CD14-positive monocyte (primary cell): ENCODE measurements at regions not wholly inside any gene's neighbourhood (a gene's known extent, or its start where the extent isn't known, plus 50 kb on each side); places are given as distances from the start of the nearest gene placed in this dataset.

Experiments used
- DNase-seq, 3 donors: peaks; one replicate each; pipeline ENCODE4 v3.0.0-alpha.2; 2011 to 2022
- H2AFZ ChIP-seq: 2 replicates; pipeline ENCODE4 v1.6.0; 2012; ENCODE audit warnings: mild to moderate bottlenecking, low read depth, low read length, inconsistent platforms; ENCODE audit not compliant: insufficient read depth, poor library complexity, severe bottlenecking
- H3K27ac ChIP-seq, 2 donors: 1 replicate in 1 of 2; 2 replicates in 1 of 2; pipeline ENCODE4 v1.5.1; 2012 to 2013; ENCODE audit warnings: low read length in 2 of 2, control low read depth in 1 of 2, inconsistent platforms in 1 of 2, low read depth in 1 of 2, mild to moderate bottlenecking in 1 of 2
- H3K27me3 ChIP-seq, 2 donors: one replicate each; pipeline versions ENCODE4 v1.6.0 to v1.6.1; 2011 to 2013; ENCODE audit warnings: low read length in 2 of 2; ENCODE audit not compliant: control insufficient read depth in 2 of 2, insufficient read depth in 2 of 2
- H3K36me3 ChIP-seq, 2 donors: replicated peaks in 1 of 2; 1 replicate in 1 of 2; 2 replicates in 1 of 2; pipeline versions ENCODE4 v1.5.1 to v1.6.1; 2012 to 2013; ENCODE audit warnings: low read length in 2 of 2, control low read depth in 1 of 2, inconsistent platforms in 1 of 2, mild to moderate bottlenecking in 1 of 2; ENCODE audit not compliant: insufficient read depth in 2 of 2, control insufficient read depth in 1 of 2
- H3K4me1 ChIP-seq, 2 donors: 1 replicate in 1 of 2; 2 replicates in 1 of 2; pipeline versions ENCODE4 v1.5.1 to v1.6.1; 2012 to 2013; ENCODE audit warnings: low read length in 2 of 2, control low read depth in 1 of 2, inconsistent platforms in 1 of 2, mild to moderate bottlenecking in 1 of 2, moderate library complexity in 1 of 2; ENCODE audit not compliant: insufficient read depth in 2 of 2, control insufficient read depth in 1 of 2
- H3K4me2 ChIP-seq: replicated peaks from 2 replicates; pipeline ENCODE3; 2012; ENCODE audit warnings: low read length, moderate library complexity, mild to moderate bottlenecking; ENCODE audit not compliant: poor library complexity, severe bottlenecking; ENCODE audit errors: extremely low read depth
- H3K4me3 ChIP-seq, 3 experiments: fragments of 200-600 bp in 1 of 3; sonication (generic) in 1 of 3; replicated peaks in 1 of 3; 1 replicate in 2 of 3; 2 replicates in 1 of 3; pipeline ENCODE4 v1.5.1; 2011 to 2013; ENCODE audit warnings: low read length in 3 of 3, mild to moderate bottlenecking in 3 of 3, control low read depth in 2 of 3, low read depth in 2 of 3, inconsistent platforms in 1 of 3, moderate library complexity in 1 of 3
- H3K79me2 ChIP-seq: 2 replicates; pipeline ENCODE4 v1.6.0; 2012; ENCODE audit warnings: mild to moderate bottlenecking, control low read depth, inconsistent platforms, low read length, moderate library complexity; ENCODE audit not compliant: insufficient read depth
- H3K9ac ChIP-seq: 2 replicates; pipeline ENCODE4 v1.6.0; 2017; ENCODE audit warnings: low read length, mild to moderate bottlenecking; ENCODE audit not compliant: insufficient read depth, poor library complexity, severe bottlenecking
- H3K9me3 ChIP-seq, 2 donors: replicated peaks in 1 of 2; 1 replicate in 1 of 2; 2 replicates in 1 of 2; pipeline versions ENCODE4 v1.5.1 to v1.6.1; 2012 to 2013; ENCODE audit warnings: low read length in 2 of 2, control low read depth in 1 of 2; ENCODE audit not compliant: control insufficient read depth in 1 of 2, insufficient read depth in 1 of 2
- H4K20me1 ChIP-seq: 2 replicates; pipeline ENCODE4 v1.6.0; 2012; ENCODE audit warnings: mild to moderate bottlenecking, low read length, control low read depth, moderate library complexity; ENCODE audit not compliant: insufficient read depth
- H3K27ac Mint-ChIP-seq, 7 donors: one replicate each; pipeline ENCODE4 v1.8.0; 2020; ENCODE audit warnings: mild to moderate bottlenecking in 7 of 7, mixed read lengths in 7 of 7, moderate library complexity in 6 of 7, inconsistent platforms in 2 of 7
- H3K27me3 Mint-ChIP-seq, 3 donors: one replicate each; pipeline ENCODE4 v1.8.0; 2021 to 2022; ENCODE audit warnings: low read depth in 3 of 3, mild to moderate bottlenecking in 3 of 3, mixed read lengths in 3 of 3, moderate library complexity in 3 of 3, inconsistent platforms in 1 of 3
- H3K36me3 Mint-ChIP-seq, 2 donors: one replicate each; pipeline ENCODE4 v1.8.0; 2020; ENCODE audit warnings: mixed read lengths in 2 of 2, inconsistent platforms in 1 of 2, mild to moderate bottlenecking in 1 of 2
- H3K4me1 Mint-ChIP-seq: one replicate; pipeline ENCODE4 v1.8.0; 2020; ENCODE audit warnings: mild to moderate bottlenecking, mixed read lengths
- H3K4me3 Mint-ChIP-seq, 2 donors: one replicate each; pipeline ENCODE4 v1.8.0; 2020; ENCODE audit warnings: mild to moderate bottlenecking in 2 of 2, mixed read lengths in 2 of 2, moderate library complexity in 1 of 2
- H3K9me3 Mint-ChIP-seq, 7 donors: one replicate each; pipeline ENCODE4 v1.8.0; 2020 to 2022; ENCODE audit warnings: mixed read lengths in 7 of 7, mild to moderate bottlenecking in 6 of 7, moderate library complexity in 6 of 7, inconsistent platforms in 2 of 7
- WGBS: methylation state at CpG from one replicate; pipeline ENCODE4 v1.1.5; 2013; ENCODE audit warnings: missing lambda C conversion rate; ENCODE audit not compliant: insufficient coverage; 5-methylcytosine and 5-hydroxymethylcytosine counted together
- intact Hi-C, 2 donors: fragments of 100-400 bp; cut with micrococcal nuclease; formaldehyde crosslinking; loops; one replicate each; pipeline versions ENCODE4 v1.15.0 to v1.15.1; 2023
- TF ChIP-seq, protein P1 (sequence below): fragments of 200-600 bp; IDR thresholded peaks from one replicate; pipeline ENCODE4 v1.8.0; 2022; ENCODE audit warnings: antibody characterized with exemption, mild to moderate bottlenecking

DNA sequence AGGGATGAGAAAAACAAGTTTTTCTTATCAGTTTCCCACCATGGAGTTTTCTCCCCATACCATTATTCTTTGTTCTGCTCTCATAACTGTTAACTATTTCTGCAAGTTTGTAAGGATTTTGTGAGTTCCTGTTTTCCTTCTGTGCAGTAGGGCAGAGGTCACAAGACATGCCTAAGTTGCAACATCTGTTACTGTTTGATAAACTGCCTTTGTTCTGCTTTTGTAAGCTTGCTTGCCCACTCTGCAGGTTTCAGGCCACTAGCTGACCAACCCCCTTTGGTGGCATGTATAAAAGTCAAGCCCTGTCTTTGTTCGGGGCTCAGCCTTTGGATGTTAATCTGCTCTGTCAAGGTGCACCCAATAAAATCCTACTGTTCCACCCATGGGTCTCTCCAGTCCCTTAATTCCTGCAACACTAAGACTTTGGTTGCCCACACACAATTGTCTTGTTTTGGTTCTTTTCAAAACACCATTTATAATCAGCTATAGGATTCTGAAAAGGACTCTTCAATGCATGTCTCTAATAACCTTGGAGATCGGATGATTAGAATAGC lies 545.4 kb downstream of the CDH9 start:
- Histone ChIP-seq H3K9me3 (peaks cover 15 to 31% of the 10 kb centered on the region in 2 donors), H2AFZ (no peak overlapping the region), H3K27ac (no peak overlapping the region), H4K20me1 (no peaks in the 10 kb centered on the region), H3K27me3 (no peaks in the 10 kb centered on the region), H3K79me2 (no peaks in the 10 kb centered on the region), H3K9ac (no peak overlapping the region), H3K4me1 (no peaks in the 10 kb centered on the region), H3K4me3 (no peak overlapping the region), H3K4me2 (no peak overlapping the region), H3K36me3 (no peaks in the 10 kb centered on the region)
- no peaks in the 10 kb centered on the region for H3K27me3 Mint-ChIP-seq
- H3K9me3 Mint-ChIP-seq: peaks cover 3 to 27% (median 7%) of the 10 kb centered on the region in 7 donors
- intact Hi-C loops: no loop called here
- WGBS: 100% methylated on average over 1 of the region's 2 CpGs
- H3K4me1 Mint-ChIP-seq: no peaks in the 10 kb centered on the region
- DNase-seq: no peak
- no peak overlapping the region for H3K27ac Mint-ChIP-seq
- H3K4me3 Mint-ChIP-seq: no peak overlapping the region
- TF ChIP-seq, protein P1, sequence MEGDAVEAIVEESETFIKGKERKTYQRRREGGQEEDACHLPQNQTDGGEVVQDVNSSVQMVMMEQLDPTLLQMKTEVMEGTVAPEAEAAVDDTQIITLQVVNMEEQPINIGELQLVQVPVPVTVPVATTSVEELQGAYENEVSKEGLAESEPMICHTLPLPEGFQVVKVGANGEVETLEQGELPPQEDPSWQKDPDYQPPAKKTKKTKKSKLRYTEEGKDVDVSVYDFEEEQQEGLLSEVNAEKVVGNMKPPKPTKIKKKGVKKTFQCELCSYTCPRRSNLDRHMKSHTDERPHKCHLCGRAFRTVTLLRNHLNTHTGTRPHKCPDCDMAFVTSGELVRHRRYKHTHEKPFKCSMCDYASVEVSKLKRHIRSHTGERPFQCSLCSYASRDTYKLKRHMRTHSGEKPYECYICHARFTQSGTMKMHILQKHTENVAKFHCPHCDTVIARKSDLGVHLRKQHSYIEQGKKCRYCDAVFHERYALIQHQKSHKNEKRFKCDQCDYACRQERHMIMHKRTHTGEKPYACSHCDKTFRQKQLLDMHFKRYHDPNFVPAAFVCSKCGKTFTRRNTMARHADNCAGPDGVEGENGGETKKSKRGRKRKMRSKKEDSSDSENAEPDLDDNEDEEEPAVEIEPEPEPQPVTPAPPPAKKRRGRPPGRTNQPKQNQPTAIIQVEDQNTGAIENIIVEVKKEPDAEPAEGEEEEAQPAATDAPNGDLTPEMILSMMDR: no peak
- no peaks in the 10 kb centered on the region for H3K36me3 Mint-ChIP-seq

DNA sequence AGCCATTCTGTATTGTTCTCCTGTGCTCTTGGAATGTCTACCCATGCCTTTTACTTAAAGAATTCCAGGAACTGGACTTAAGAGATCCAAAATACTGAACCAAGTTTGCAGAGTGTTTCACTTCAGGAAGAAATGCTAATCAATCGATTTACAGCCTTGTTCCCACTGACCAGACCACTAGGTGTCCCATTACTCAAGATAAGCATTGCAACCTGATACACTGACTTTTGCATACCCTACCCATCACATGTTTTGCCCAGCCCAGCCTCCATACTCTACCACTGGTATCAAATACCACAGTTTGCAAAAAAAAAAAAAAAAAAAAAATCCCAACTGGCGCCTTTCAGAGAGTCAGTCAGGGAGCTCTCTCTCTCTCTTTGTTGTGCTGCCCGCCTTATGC lies 550.8 kb downstream of the CDH9 start:
- H3K9me3 ChIP-seq: peaks cover 8 to 11% of the 10 kb centered on the region in 2 donors
- H3K79me2 ChIP-seq: no peaks in the 10 kb centered on the region
- WGBS: 83% methylated on average over 1 of the region's 3 CpGs
- Mint-ChIP-seq H3K4me1 (no peaks in the 10 kb centered on the region), H3K27me3 (peaks cover 0 to 2% (median 1%) of the 10 kb centered on the region in 3 donors), H3K9me3 (peaks cover 3 to 19% (median 7%) of the 10 kb centered on the region in 7 donors), H3K4me3 (no peak overlapping the region), H3K36me3 (no peaks in the 10 kb centered on the region), H3K27ac (no peak overlapping the region)
- intact Hi-C loops: no loop called here
- no peak for DNase-seq
- H3K27me3 ChIP-seq: no peaks in the 10 kb centered on the region
- no peaks in the 10 kb centered on the region for H3K4me1 ChIP-seq
- no peak overlapping the region for H3K4me2 ChIP-seq
- H3K27ac ChIP-seq: no peak overlapping the region
- no peaks in the 10 kb centered on the region for H3K36me3 ChIP-seq
- no peak overlapping the region for H3K9ac ChIP-seq
- H3K4me3 ChIP-seq: no peak overlapping the region
- TF ChIP-seq, protein P1: no peak
- H2AFZ ChIP-seq: no peak overlapping the region
- no peaks in the 10 kb centered on the region for H4K20me1 ChIP-seq
